HL-60 (cell line): ENCODE measurements at regions not wholly inside any gene's neighbourhood (a gene's known extent, or its start where the extent isn't known, plus 50 kb on each side); places are given as distances from the start of the nearest gene placed in this dataset.

Experiments
- CTCF ChIP-seq: IDR thresholded peaks from one replicate; pipeline ENCODE4 v1.5.1; 2011; ENCODE audit warnings: low read length, control low read depth, inconsistent platforms; ENCODE audit not compliant: insufficient read depth
- GABPA ChIP-seq: IDR thresholded peaks from 2 replicates; pipeline ENCODE4 v1.6.1; 2012; ENCODE audit warnings: low read depth

- TF ChIP-seq GABPA (no peak), CTCF (no peak)
Measured at GRCh38 chr2:172282944-172283343, 144.4 kb upstream of the ITGA6 start.
